GM18505 (cell line): ENCODE measurements at regions not wholly inside any gene's neighbourhood (a gene's known extent, or its start where the extent isn't known, plus 50 kb on each side); places are given as distances from the start of the nearest gene placed in this dataset.
"Not testable (repeated sequence)": the region's sequence is repeated elsewhere in the genome, so short reads cannot be mapped to it uniquely, and the experiment has no call there.

Source experiments
- ATAC-seq: cut with Tn5 transposase; IDR thresholded peaks from one replicate; pipeline ENCODE4 v1.9.1; 2021; ENCODE audit not compliant: unreplicated experiment
- POLR2A ChIP-seq: IDR thresholded peaks from 4 replicates; pipeline ENCODE4 v1.6.1; 2011; ENCODE audit warnings: borderline replicate concordance; ENCODE audit not compliant: insufficient read depth, insufficient read length; ENCODE audit errors: extremely low read depth

GRCh38 chr10:53071505-53072125 is 299.0 kb upstream of the MBL2 start:
- TF ChIP-seq POLR2A, result no peak
- ATAC-seq, result no peak

GRCh38 chr10:53069013-53069412 is 296.4 kb upstream of the MBL2 start:
- no peak for ATAC-seq
- TF ChIP-seq POLR2A, result no peak

- no peak for ATAC-seq
- no peak for TF ChIP-seq POLR2A
These were observed 292.0 kb upstream of the MBL2 start for GRCh38 chr10:53064614-53065013.

- ATAC-seq, result no peak
- no peak for TF ChIP-seq POLR2A
These were observed 291.2 kb upstream of the MBL2 start for GRCh38 chr10:53063805-53064204.

DNA sequence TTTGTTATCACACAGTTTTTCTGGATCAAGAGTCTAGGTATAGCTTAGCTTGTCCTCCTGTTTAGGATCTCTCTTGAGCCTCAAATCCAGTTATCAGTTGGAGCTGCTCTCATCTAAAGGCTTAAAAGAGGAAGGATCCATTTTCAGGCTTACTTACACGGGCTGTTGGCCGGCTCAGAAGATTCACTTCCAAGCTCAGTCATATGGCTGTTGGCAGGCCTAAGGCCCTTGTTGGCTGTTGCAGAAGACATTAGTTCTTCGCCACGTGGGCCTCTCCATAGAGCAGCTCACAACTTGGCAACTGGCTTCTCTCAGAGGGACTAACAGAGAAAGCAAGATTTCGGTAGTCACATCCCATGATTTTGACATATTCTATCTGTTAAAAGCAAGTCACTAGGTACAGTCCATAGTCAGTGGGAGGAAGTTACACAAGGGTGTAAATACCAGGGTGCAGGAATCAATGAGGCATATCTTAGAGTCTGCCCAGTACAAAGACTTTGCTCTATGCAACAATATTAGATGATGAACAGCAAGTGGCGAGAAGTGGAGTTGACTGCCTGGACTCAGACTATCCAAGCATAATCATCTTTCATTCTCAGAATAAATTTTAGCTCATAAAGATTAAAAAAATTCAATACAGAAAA is 280.1 kb upstream of the MBL2 start:
- no peak for ATAC-seq
- TF ChIP-seq POLR2A, result no peak

DNA sequence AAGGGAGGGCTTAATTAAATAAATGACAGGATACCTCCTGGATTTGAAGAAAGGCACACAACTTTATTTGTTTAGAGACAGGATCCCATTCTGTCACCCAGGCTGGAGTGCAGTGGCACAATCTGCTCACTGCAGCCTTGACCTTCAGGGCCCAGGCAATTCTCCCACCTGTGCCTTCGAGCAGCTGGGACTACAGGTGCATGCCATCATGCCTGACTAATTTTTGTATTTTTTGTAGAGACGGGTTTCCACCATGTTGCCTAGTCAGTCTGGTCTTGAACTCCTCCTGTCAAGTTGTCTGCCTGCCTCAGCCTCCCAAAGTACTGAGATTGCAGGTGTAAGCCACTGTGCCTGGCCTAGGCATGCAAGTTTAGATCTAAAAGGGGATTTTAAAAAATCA is 272.7 kb upstream of the MBL2 start:
- TF ChIP-seq POLR2A, result no peak
- no peak for ATAC-seq

DNA sequence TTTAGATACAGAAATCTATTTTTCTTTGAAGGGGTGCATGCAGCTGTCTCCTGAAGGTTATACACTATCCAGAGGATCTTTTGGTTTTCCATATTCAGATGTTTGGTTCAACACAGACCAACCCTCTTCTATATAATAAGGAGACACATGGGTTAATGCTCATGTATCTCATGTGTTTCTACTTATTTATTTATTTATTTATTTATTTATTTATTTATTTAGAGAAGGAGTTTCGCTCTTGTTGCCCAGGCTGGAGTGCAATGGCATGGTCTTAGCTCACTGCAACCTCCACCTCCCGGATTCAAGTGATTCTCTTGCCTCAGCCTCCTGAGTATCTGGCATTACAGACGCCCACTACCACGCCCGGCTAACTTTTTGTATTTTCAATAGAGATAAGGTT is 263.2 kb upstream of the MBL2 start:
- ATAC-seq, result not testable (repeated sequence)

GRCh38 chr10:53033396-53033795 is 260.8 kb upstream of the MBL2 start:
- no peak for ATAC-seq

GRCh38 chr10:53029872-53030849 is 257.6 kb upstream of the MBL2 start:
- peak; percentile 70 for ATAC-seq

More at GRCh38 chr10:53033396-53033795, 260.8 kb upstream of the MBL2 start:
- no peak for TF ChIP-seq POLR2A

DNA sequence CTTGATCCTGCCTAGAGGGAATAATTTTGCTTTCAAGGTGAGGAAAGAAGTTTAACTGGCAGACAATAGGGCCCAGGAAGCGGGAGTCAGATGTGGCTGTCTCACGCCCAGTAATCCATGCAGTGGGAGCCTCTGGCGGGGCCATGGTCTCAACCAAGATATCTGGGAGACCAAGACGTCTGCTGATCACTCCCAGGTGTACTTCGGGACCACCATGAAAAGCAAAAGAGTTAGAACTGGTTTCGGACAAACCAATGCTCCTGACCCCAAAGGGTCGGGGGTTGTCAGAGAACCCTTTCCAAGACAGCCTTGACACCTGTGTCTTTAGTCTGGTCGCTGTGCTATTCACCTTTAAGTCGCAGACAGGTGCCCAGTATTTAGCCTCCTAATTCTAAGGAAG is 256.9 kb upstream of the MBL2 start:
- ATAC-seq, result no peak
- TF ChIP-seq POLR2A, result no peak

DNA sequence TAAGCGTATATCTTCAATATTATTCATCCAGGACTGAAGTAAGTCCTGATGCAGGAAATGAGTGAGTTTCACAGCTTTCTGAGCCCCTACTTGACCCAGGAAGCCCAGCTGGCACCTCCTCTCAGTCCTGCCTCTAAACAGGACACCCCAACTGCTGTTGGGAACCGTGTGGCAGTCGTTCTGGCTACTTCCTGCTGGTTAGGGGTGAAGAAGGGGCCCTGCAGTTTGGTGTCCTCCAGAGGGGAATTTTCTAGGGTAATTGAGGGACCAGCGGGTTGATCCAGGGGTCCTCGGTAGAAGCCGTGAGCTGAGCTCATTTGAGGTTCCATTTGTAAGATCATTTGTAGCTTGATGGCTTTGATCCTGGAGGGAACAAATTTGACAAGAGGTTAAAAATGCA is 253.2 kb upstream of the MBL2 start:
- not testable (repeated sequence) for ATAC-seq

GRCh38 chr10:53025172-53025711 is 252.7 kb upstream of the MBL2 start:
- peak; percentile 51 for ATAC-seq
- TF ChIP-seq POLR2A, result no peak

GRCh38 chr10:53023411-53023810 is 250.8 kb upstream of the MBL2 start:
- no peak for ATAC-seq
- no peak for TF ChIP-seq POLR2A
